Heart left ventricle (tissue), 16 donors: ENCODE measurements at regions not wholly inside any gene's neighbourhood (a gene's known extent, or its start where the extent isn't known, plus 50 kb on each side); places are given as distances from the start of the nearest gene placed in this dataset.

Experiments
- ATAC-seq, 4 donors: fragments of 200-7000 bp; cut with Tn5 transposase; one replicate each; pipeline ENCODE4 v1.9.1; 2020 to 2022; ENCODE audit warnings: moderate library complexity in 4 of 4, mild to moderate bottlenecking in 3 of 4, moderate number of reproducible peaks in 1 of 4
- DNase-seq, 5 donors: peaks; one replicate each; pipeline ENCODE4 v3.0.0-alpha.2; 2020
- H3K27ac ChIP-seq, 12 donors: fragments of 200-600 bp; sonication (generic) in 4 of 12; one replicate each; pipeline versions ENCODE4 v1.5.0 to v1.8.0; 2016 to 2022; ENCODE audit warnings: mild to moderate bottlenecking in 2 of 12
- H3K27me3 ChIP-seq, 9 donors: fragments of 200-600 bp; sonication (generic) in 2 of 9; one replicate each; pipeline versions ENCODE4 v1.5.1 to v1.8.0; 2016 to 2022; ENCODE audit warnings: mild to moderate bottlenecking in 3 of 9
- H3K36me3 ChIP-seq, 9 donors: fragments of 200-600 bp; sonication (generic) in 2 of 9; one replicate each; pipeline versions ENCODE4 v1.5.0 to v1.8.0; 2018 to 2022; ENCODE audit warnings: mild to moderate bottlenecking in 2 of 9
- H3K4me1 ChIP-seq, 12 donors: fragments of 200-600 bp; sonication (generic) in 4 of 12; one replicate each; pipeline versions ENCODE4 v1.5.0 to v1.8.0; 2016 to 2022; ENCODE audit warnings: mild to moderate bottlenecking in 3 of 12
- H3K4me3 ChIP-seq, 12 donors: fragments of 200-600 bp; sonication (generic) in 4 of 12; one replicate each; pipeline versions ENCODE4 v1.5.0 to v1.8.0; 2017 to 2022; ENCODE audit warnings: mild to moderate bottlenecking in 9 of 12, moderate library complexity in 4 of 12
- H3K9me3 ChIP-seq, 12 donors: fragments of 200-600 bp; sonication (generic) in 4 of 12; one replicate each; pipeline versions ENCODE4 v1.5.0 to v1.8.0; 2016 to 2022; ENCODE audit warnings: mild to moderate bottlenecking in 1 of 12
- CTCF ChIP-seq, 12 donors: fragments of 200-600 bp; sonication (generic) in 4 of 12; IDR thresholded peaks; one replicate each; pipeline versions ENCODE4 v1.5.0 to v1.8.0; 2018 to 2022; ENCODE audit warnings: antibody characterized with exemption in 12 of 12, mild to moderate bottlenecking in 5 of 12
- POLR2A ChIP-seq, 2 donors: fragments of 450-650 bp; IDR thresholded peaks; one replicate each; pipeline ENCODE4 v1.6.1; 2017; ENCODE audit warnings: antibody characterized with exemption in 2 of 2, mild to moderate bottlenecking in 2 of 2, moderate library complexity in 2 of 2
- WGBS, 4 donors: extraction: QIAGEN DNeasy Blood & Tissue Kit in 2 of 4; methylation state at CpG; one replicate each; pipeline versions ENCODE4 v1.1.5 to v1.1.7; 2013 to 2018; 5-methylcytosine and 5-hydroxymethylcytosine counted together
- intact Hi-C, 10 donors: fragments of 100-400 bp; cut with DNase I; formaldehyde crosslinking; loops; one replicate each; pipeline versions ENCODE4 v1.11.1 to v1.14.2; 2022
- donor health status: ischemic (EF 13 %, LVEDD 7.1; RV severe dilation, severe dysfunction).
- donor health status: healthy with polysubstance abuse.
- donor health status: DM: no; HTN: yes; CAD: no.
- donor health status: DM: no; HTN: no; CAD: no.
- donor health status: ischemic (EF 25% LVEDD 6.9; RV normal size, moderate dysfunction).
- donor health status: ischemic (EF 25% LVEDD 5.7; RV mildly dilated, moderate dysfunction).
- donor health status: healthy.
- donor health status: DM: yes; HTN: yes; CAD: no.
- donor health status: ischemic (EF 35%, LVEDD 5.7; RV mildly dilated, moderate dysfunction).
- donor health status: nonischemic (EF 11% LVEDD 7.7; RV severe dilation, severe dysfunction).
- donor health status: DM: yes; HTN: yes; CAD: no.
- donor health status: PGD.
- donor health status: ischemic (EF 29% LVEDD 5.4; RV normal size, mild dysfunction).
- donor health status: nonischemic (EF 23%, LVEDD 6.1; RV moderate dilation, normal function).

GRCh38 chr20:50398471-50398820 is 111.7 kb upstream of the PTPN1 start:
- peak overlapping the region; percentile 68 to 95 (median 86) for H3K27ac ChIP-seq
- no peak overlapping the region for H3K4me3 ChIP-seq
- H3K4me1 ChIP-seq, result peaks cover 0 to 75% (median 35%) of the 10 kb centered on the region in 12 donors
- no peaks in the 10 kb centered on the region for H3K9me3 ChIP-seq
- peak in 3 of 4 donors; percentile 0 to 3 (median 1) for ATAC-seq
- no peaks in the 10 kb centered on the region for H3K27me3 ChIP-seq
- intact Hi-C loops, result loop anchor here in 8 of 10 donors (2.0 to 10.0 kb wide), 8 partner anchors 16 to 208 kb away; partner anchors contain the start of gene CEBPB (in 7 of the 8)
- DNase-seq, result no peak
- TF ChIP-seq CTCF (IDR thresholded peaks at IDR 0.05), result no peak
- no peak for TF ChIP-seq POLR2A (IDR thresholded peaks at IDR 0.05)
- H3K36me3 ChIP-seq, result no peaks in the 10 kb centered on the region
- WGBS, 4 donors, result 60 to 74% (median 69%) methylated on average over 13 of the region's 13 CpGs

GRCh38 chr20:50398821-50399554 is 111.2 kb upstream of the PTPN1 start:
- Histone ChIP-seq H3K4me1 (peaks cover 3 to 80% (median 35%) of the 10 kb centered on the region in 12 donors), H3K36me3 (no peaks in the 10 kb centered on the region), H3K4me3 (no peak overlapping the region), H3K27ac (peak overlapping the region; percentile 68 to 95 (median 86)), H3K9me3 (no peaks in the 10 kb centered on the region), H3K27me3 (no peaks in the 10 kb centered on the region)
- ATAC-seq (peak; percentile 77 to 87 (median 80)), DNase-seq (peak; percentile 84 to 95 (median 86))
- TF ChIP-seq POLR2A (IDR thresholded peaks at IDR 0.05) (peak in 1 of 2 donors; percentile 13), CTCF (IDR thresholded peaks at IDR 0.05) (peak in 1 of 12 donors; percentile 6)
- intact Hi-C loops, result loop anchor here in 8 of 10 donors (1.0 to 10.0 kb wide), 10 partner anchors 16 to 208 kb away; partner anchors contain the start of gene CEBPB (in 7 of the 8)
- WGBS, 4 donors, result 37 to 58% (median 42%) methylated on average over 13 to 20 of the region's 20 CpGs

GRCh38 chr20:50399555-50399916 is 110.6 kb upstream of the PTPN1 start:
- ATAC-seq, result no peak
- H3K36me3 ChIP-seq, result no peaks in the 10 kb centered on the region
- no peaks in the 10 kb centered on the region for H3K27me3 ChIP-seq
- no peaks in the 10 kb centered on the region for H3K9me3 ChIP-seq
- intact Hi-C loops, result loop anchor here in 8 of 10 donors (1.0 to 10.0 kb wide), 10 partner anchors 15 to 209 kb away; partner anchors contain the start of gene CEBPB (in 7 of the 8)
- TF ChIP-seq POLR2A (IDR thresholded peaks at IDR 0.05), result no peak
- TF ChIP-seq CTCF (IDR thresholded peaks at IDR 0.05), result no peak
- no peak for DNase-seq
- H3K4me3 ChIP-seq, result no peak overlapping the region
- 53 to 72% (median 60%) methylated on average over 5 to 9 of the region's 9 CpGs for WGBS, 4 donors
- peak overlapping the region; percentile 68 to 95 (median 86) for H3K27ac ChIP-seq
- H3K4me1 ChIP-seq, result peaks cover 3 to 81% (median 31%) of the 10 kb centered on the region in 12 donors

GRCh38 chr20:50399917-50400704 is 110.1 kb upstream of the PTPN1 start:
- Histone ChIP-seq H3K36me3 (no peaks in the 10 kb centered on the region), H3K4me1 (peaks cover 3 to 78% (median 26%) of the 10 kb centered on the region in 12 donors), H3K27ac (peak overlapping the region; percentile 68 to 95 (median 86)), H3K4me3 (no peak overlapping the region), H3K27me3 (no peaks in the 10 kb centered on the region), H3K9me3 (no peaks in the 10 kb centered on the region)
- WGBS, 4 donors, result 66 to 68% (median 67%) methylated on average over 15 of the region's 15 CpGs
- ATAC-seq, result peak in 3 of 4 donors; percentile 1 to 24 (median 6)
- TF ChIP-seq CTCF (IDR thresholded peaks at IDR 0.05), result peak in 7 of 12 donors; percentile 17 to 40 (median 23)
- TF ChIP-seq POLR2A (IDR thresholded peaks at IDR 0.05), result no peak
- DNase-seq, result no peak
- intact Hi-C loops, result loop anchor here (1.0 to 10.0 kb wide), 12 partner anchors 15 to 209 kb away; partner anchors contain the start of gene CEBPB (in 7 of the 10)
